ENCODE measurements at regions not wholly inside any gene's neighbourhood (a gene's known extent, or its start where the extent isn't known, plus 50 kb on each side); places are given as distances from the start of the nearest gene placed in this dataset.

DNA sequence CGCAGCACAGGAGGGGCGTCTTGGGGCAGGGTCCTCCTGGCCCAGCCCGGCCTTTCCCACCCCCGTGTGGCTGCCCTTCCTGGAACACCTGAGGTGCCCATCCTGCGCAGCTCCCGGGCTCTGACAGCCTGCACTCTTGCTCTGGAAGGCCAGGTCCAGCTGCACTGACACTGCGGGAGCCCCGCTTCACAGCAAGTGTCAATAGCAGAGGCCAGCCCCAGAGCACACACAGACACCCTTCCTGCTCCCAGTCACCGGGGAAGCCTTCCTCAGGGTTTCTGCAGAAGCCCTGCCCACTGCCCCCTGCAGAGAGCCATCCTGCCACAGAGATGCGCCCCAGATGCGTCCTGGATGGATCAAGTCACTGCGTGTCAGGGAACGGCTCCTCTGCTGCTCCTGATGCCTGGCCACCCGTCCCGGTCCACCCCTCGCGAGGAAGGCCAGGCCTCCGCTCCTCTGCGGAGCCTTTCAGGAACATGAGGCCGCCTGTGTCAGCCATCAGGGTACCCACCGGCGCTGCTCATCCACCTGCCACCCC, 519.2 kb upstream of the MYT1L start:
- Histone ChIP-seq H3K4me1 (ENCODE audit: control insufficient read depth in 4 of 4, insufficient read depth in 4 of 4, low read length in 3 of 4) (no peaks in the 10 kb centered on the region), H3K27me3 (ENCODE audit: control insufficient read depth in 4 of 4, insufficient read depth in 4 of 4, low read length in 3 of 4) (no peaks in the 10 kb centered on the region), H3K27ac (ENCODE audit: low read depth in 1 of 2, low read length in 2 of 2) (no peak overlapping the region), H3K36me3 (ENCODE audit: control insufficient read depth in 4 of 4, insufficient read depth in 3 of 4, low read depth in 1 of 4, low read length in 3 of 4) (no peaks in the 10 kb centered on the region), H3K9me3 (ENCODE audit: control insufficient read depth in 4 of 4, low read length in 3 of 4) (no peaks in the 10 kb centered on the region), H3K4me3 (ENCODE audit: low read depth in 1 of 3, low read length in 3 of 3) (no peak overlapping the region), H3K9ac (ENCODE audit: low read depth in 1 of 2, low read length in 2 of 2) (no peak overlapping the region)
- DNase-seq (ENCODE audit: low spot score) = no peak
- WGBS = 90% methylated on average over 22 of the region's 22 CpGs
- TF ChIP-seq, protein P1, sequence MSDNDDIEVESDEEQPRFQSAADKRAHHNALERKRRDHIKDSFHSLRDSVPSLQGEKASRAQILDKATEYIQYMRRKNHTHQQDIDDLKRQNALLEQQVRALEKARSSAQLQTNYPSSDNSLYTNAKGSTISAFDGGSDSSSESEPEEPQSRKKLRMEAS (IDR thresholded peaks at IDR 0.05) = no peak
- TF ChIP-seq, protein P2, sequence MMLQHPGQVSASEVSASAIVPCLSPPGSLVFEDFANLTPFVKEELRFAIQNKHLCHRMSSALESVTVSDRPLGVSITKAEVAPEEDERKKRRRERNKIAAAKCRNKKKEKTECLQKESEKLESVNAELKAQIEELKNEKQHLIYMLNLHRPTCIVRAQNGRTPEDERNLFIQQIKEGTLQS (IDR thresholded peaks at IDR 0.05) = no peak
- TF ChIP-seq JUND (IDR thresholded peaks at IDR 0.05) (no peak), EGR1 (IDR thresholded peaks at IDR 0.05; ENCODE audit: low read depth in 2 of 2) (no peak), NR2F2 (IDR thresholded peaks at IDR 0.05) (no peak), HNF4A (conservative IDR thresholded peaks at IDR 0.05) (no peak), RAD21 (IDR thresholded peaks at IDR 0.05) (no peak)

DNA sequence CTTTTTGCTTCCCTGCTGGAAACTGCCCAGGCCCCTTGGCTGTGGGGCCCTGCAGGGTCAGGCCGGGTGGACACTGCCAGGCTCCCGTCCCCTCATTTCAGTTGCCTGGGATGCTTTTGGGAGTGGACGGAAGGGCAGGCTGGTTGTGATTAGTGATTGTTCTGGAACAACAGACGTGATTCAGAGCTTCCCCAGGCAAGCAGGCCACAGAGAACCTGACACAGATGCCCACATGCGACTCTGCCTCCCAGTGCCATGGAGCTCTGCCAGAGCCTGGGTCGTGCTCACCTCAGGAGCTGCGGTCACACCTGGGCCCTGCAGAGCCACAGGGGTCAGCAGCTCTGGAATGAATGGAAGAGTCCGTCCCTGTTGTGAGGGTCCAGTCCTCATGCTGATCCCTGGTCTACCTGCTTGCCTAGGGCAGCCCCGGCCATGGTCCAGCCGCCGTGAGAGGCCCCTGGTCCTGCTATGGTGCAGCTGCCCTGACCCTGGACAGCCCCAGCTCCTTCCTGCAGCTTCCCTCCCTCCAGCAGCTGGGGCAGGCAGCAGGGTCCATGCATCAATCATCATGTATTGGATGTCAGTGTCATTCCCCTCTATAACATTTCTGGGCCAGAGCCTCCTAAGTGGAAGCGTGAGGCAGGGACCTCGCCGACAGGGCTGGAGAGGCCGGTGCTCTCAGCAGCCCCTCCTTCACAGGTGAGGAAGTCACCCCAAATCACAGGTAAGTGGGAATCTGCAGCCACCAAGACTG, 518.6 kb upstream of the MYT1L start:
- Histone ChIP-seq H3K36me3 (ENCODE audit: control insufficient read depth in 4 of 4, insufficient read depth in 3 of 4, low read depth in 1 of 4, low read length in 3 of 4) (no peaks in the 10 kb centered on the region), H3K9me3 (ENCODE audit: control insufficient read depth in 4 of 4, low read length in 3 of 4) (no peaks in the 10 kb centered on the region), H3K4me1 (ENCODE audit: control insufficient read depth in 4 of 4, insufficient read depth in 4 of 4, low read length in 3 of 4) (no peaks in the 10 kb centered on the region), H3K27me3 (ENCODE audit: control insufficient read depth in 4 of 4, insufficient read depth in 4 of 4, low read length in 3 of 4) (no peaks in the 10 kb centered on the region), H3K4me3 (ENCODE audit: low read depth in 1 of 3, low read length in 3 of 3) (no peak overlapping the region), H3K27ac (ENCODE audit: low read depth in 1 of 2, low read length in 2 of 2) (no peak overlapping the region), H3K9ac (ENCODE audit: low read depth in 1 of 2, low read length in 2 of 2) (no peak overlapping the region)
- DNase-seq (ENCODE audit: low spot score) = no peak
- TF ChIP-seq HNF4A (conservative IDR thresholded peaks at IDR 0.05) = no peak
- TF ChIP-seq FOXA2 (IDR thresholded peaks at IDR 0.05) = no peak
- no peak for TF ChIP-seq TAF1 (conservative IDR thresholded peaks at IDR 0.05)
- TF ChIP-seq GABPA (IDR thresholded peaks at IDR 0.05 in 1 of 2, conservative IDR thresholded peaks at IDR 0.05 in 1 of 2) = no peak
- TF ChIP-seq, protein P3, sequence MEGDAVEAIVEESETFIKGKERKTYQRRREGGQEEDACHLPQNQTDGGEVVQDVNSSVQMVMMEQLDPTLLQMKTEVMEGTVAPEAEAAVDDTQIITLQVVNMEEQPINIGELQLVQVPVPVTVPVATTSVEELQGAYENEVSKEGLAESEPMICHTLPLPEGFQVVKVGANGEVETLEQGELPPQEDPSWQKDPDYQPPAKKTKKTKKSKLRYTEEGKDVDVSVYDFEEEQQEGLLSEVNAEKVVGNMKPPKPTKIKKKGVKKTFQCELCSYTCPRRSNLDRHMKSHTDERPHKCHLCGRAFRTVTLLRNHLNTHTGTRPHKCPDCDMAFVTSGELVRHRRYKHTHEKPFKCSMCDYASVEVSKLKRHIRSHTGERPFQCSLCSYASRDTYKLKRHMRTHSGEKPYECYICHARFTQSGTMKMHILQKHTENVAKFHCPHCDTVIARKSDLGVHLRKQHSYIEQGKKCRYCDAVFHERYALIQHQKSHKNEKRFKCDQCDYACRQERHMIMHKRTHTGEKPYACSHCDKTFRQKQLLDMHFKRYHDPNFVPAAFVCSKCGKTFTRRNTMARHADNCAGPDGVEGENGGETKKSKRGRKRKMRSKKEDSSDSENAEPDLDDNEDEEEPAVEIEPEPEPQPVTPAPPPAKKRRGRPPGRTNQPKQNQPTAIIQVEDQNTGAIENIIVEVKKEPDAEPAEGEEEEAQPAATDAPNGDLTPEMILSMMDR (IDR thresholded peaks at IDR 0.05; ENCODE audit: low read depth, low read length, missing input control) = no peak
- TF ChIP-seq RAD21 (IDR thresholded peaks at IDR 0.05) = no peak
- TF ChIP-seq SP1 (IDR thresholded peaks at IDR 0.05) = no peak
- TF ChIP-seq, protein P1 (IDR thresholded peaks at IDR 0.05) = no peak
- TF ChIP-seq NR2F2 (IDR thresholded peaks at IDR 0.05) = no peak
- no peak for TF ChIP-seq RXRA (IDR thresholded peaks at IDR 0.05)
- no peak for TF ChIP-seq YY1 (IDR thresholded peaks at IDR 0.05)
- TF ChIP-seq, protein P2 (IDR thresholded peaks at IDR 0.05) = no peak
- TF ChIP-seq JUND (IDR thresholded peaks at IDR 0.05) = no peak
- TF ChIP-seq HNF4G (IDR thresholded peaks at IDR 0.05) = no peak
- TF ChIP-seq, protein P4, sequence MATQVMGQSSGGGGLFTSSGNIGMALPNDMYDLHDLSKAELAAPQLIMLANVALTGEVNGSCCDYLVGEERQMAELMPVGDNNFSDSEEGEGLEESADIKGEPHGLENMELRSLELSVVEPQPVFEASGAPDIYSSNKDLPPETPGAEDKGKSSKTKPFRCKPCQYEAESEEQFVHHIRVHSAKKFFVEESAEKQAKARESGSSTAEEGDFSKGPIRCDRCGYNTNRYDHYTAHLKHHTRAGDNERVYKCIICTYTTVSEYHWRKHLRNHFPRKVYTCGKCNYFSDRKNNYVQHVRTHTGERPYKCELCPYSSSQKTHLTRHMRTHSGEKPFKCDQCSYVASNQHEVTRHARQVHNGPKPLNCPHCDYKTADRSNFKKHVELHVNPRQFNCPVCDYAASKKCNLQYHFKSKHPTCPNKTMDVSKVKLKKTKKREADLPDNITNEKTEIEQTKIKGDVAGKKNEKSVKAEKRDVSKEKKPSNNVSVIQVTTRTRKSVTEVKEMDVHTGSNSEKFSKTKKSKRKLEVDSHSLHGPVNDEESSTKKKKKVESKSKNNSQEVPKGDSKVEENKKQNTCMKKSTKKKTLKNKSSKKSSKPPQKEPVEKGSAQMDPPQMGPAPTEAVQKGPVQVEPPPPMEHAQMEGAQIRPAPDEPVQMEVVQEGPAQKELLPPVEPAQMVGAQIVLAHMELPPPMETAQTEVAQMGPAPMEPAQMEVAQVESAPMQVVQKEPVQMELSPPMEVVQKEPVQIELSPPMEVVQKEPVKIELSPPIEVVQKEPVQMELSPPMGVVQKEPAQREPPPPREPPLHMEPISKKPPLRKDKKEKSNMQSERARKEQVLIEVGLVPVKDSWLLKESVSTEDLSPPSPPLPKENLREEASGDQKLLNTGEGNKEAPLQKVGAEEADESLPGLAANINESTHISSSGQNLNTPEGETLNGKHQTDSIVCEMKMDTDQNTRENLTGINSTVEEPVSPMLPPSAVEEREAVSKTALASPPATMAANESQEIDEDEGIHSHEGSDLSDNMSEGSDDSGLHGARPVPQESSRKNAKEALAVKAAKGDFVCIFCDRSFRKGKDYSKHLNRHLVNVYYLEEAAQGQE (IDR thresholded peaks at IDR 0.05) = no peak
- TF ChIP-seq FOXA1 (IDR thresholded peaks at IDR 0.05) = no peak
- WGBS = 89% methylated on average over 15 of the region's 15 CpGs

Measured in liver (tissue), 8 donors.